Lower leg skin (tissue), 3 donors: ENCODE measurements at regions not wholly inside any gene's neighbourhood (a gene's known extent, or its start where the extent isn't known, plus 50 kb on each side); places are given as distances from the start of the nearest gene placed in this dataset.

Source experiments
- CTCF ChIP-seq, 3 donors: fragments of 450-650 bp; IDR thresholded peaks; one replicate each; pipeline ENCODE4 v1.5.1; 2016; ENCODE audit warnings: antibody characterized with exemption in 3 of 3, mild to moderate bottlenecking in 3 of 3, moderate library complexity in 2 of 3
- POLR2A ChIP-seq, 2 donors: fragments of 450-650 bp; IDR thresholded peaks; one replicate each; pipeline ENCODE4 v1.6.1; 2016 to 2017; ENCODE audit warnings: antibody characterized with exemption in 2 of 2, mild to moderate bottlenecking in 1 of 2, moderate library complexity in 1 of 2

GRCh38 chr12:130043685-130044406 lies 118.4 kb upstream of the FZD10 start:
- TF ChIP-seq CTCF (IDR thresholded peaks at IDR 0.05) (no peak), POLR2A (IDR thresholded peaks at IDR 0.05) (no peak)
